Glomerular visceral epithelial cell (primary cell): ENCODE measurements at regions not wholly inside any gene's neighbourhood (a gene's known extent, or its start where the extent isn't known, plus 50 kb on each side); places are given as distances from the start of the nearest gene placed in this dataset.
A peak's percentile ranks its signal among the peaks of the same experiment; 100 is the strongest.
"Not testable (repeated sequence)": the region's sequence is repeated elsewhere in the genome, so short reads cannot be mapped to it uniquely, and the experiment has no call there.

ENCODE experiments used
- DNase-seq: peaks from one replicate; pipeline ENCODE4 v3.0.0-alpha.2; 2016; ENCODE audit errors: extremely low spot score

DNA sequence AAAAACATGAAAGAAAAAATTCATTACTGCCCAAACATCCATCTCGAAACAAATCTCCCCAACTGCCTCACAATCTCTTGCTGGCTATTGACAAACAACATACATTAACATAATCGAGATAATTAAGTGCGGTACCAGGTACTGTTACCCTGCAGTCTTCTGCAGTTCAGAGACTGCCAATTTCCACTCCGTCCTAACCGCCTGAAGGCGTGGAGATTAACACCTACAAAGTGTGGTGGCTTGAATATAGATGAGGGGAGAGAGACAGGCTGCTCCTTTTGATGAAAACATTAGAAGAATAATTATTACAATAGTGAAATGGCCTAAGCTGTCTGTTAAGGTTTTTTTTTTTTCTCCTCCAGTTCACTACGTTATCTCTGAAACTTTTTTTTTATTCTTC, 258.9 kb upstream of the SOX4 start:
- no peak for DNase-seq

DNA sequence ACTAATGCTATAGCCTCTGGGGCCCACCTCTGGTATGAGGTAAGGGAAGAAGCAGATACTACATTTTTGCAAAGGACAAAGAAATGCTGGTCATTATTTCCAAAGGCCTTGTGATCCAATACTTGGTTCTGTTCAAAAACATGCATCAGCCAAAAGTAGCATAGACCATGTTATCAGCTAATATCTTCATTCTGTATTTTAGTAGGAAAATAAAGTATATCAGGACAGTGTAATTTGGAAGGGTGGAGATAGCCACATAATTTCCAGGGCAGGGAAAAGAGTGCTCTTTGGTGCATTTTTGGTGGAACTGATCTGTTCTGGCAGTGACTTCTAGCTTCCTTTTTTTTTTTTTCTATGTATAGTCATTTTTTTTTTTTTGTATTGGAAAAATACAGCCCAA, 258.0 kb upstream of the SOX4 start:
- DNase-seq, result no peak

DNA sequence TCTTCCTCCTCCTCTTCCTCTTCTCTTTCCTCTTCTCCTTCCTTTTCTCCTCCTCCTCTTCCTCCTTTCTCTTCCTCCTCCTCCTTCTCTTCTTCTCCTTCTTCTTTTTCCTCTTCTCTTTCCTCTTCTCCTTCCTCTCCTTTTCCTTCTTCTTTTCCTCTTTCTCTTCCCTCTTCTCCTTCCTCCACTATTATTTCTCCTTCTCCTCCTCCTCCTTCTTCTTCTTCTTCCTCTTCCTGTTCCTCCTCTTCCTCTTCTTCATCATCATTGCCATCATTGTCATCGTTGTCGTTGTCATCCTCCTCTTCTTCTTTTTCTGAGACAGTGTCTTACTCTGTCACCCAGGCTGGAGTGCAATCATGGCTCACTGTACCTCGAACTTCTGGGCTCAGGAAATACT, 256.3 kb upstream of the SOX4 start:
- DNase-seq, result no peak

DNA sequence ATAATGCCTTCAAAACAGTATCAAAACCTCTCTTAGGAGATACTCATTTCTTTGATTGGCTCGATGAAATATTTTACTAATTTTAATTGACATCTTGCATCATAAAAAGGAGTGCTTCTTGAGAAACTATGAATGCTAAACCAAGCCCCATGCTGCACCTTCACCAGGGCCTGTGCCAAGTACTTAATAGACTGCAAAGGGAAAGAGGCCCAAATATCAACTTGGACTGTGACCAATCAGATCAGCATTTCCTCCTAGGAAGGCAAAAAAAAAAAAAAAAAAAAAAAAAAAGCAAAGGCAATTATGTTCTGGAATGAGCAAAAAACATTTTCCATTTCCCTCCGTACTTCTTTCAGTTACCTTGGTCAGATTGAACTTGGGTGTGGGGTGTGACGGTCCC, 253.0 kb upstream of the SOX4 start:
- no peak for DNase-seq

DNA sequence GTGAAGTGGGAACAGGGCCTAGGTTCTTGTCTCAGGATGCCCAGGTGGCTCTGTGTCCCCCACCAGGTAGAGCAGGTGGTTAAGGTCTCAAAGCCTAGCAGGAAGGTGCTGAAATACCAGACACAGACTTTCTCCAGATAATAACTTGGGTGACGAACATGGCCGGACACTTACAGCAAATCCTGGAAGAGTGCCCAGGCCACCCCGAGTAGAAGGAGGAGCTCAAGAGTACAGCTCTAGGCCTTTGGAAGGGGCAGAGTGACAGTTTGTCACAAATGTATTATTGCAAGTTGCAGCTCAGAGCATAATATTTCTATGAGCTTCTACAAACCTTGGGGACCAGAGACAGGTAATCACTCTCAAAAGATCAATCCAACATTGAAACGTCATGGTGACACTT, 251.6 kb upstream of the SOX4 start:
- DNase-seq, result no peak

DNA sequence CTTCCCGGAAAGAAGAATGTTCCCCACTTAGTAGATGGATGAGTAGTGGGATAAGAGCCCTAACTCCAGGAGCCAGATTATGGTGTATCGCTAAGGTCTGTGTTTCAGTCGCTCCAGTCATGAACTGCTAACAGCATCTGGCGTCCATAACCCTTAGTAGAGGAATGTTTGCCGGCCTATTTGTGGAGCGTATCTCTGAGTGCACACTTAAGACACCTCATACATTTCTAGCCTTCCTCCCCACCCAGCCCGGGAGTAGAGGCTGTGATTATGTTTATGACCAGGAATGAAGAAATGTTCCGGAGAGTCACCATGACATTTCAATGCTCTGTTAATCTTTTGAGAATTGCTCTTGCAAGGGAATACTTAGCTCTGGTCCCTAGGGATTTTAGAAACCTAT, 251.1 kb upstream of the SOX4 start:
- DNase-seq, result no peak

DNA sequence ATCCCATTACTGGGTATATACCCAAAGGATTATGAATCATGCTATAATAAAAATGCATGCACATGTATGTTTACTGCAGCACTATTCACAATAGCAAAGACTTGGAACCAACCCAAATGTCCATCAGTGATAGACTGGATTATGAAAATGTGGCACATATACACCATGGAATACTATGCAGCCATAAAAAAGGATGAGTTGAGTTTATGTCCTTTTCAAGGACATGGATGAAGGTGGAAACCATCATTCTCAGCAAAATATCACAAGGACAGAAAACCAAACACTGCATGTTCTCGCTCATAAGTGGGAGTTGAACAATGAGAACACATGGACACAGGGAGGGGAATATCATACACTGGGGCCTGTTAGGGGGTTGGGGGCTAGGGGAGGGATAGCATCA, 247.8 kb upstream of the SOX4 start:
- DNase-seq, result not testable (repeated sequence)

DNA sequence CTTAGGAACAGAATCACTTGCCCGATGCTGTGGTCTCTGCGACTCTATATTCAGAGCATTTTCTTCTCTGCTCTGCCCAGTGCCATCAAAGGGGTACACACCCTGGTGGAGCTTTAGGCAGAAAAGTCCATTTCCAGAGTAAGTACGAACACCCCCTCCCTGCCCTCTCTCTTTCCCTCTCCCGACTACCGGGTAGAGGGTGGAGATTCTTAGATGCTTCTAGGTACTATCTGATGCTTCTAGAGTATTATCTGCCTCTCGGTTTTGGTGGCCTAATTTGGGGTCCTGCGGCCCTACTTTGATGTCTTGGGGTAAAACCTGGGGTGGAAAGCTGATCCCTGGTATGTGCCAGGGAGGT, 245.4 kb upstream of the SOX4 start:
- DNase-seq, result no peak

DNA sequence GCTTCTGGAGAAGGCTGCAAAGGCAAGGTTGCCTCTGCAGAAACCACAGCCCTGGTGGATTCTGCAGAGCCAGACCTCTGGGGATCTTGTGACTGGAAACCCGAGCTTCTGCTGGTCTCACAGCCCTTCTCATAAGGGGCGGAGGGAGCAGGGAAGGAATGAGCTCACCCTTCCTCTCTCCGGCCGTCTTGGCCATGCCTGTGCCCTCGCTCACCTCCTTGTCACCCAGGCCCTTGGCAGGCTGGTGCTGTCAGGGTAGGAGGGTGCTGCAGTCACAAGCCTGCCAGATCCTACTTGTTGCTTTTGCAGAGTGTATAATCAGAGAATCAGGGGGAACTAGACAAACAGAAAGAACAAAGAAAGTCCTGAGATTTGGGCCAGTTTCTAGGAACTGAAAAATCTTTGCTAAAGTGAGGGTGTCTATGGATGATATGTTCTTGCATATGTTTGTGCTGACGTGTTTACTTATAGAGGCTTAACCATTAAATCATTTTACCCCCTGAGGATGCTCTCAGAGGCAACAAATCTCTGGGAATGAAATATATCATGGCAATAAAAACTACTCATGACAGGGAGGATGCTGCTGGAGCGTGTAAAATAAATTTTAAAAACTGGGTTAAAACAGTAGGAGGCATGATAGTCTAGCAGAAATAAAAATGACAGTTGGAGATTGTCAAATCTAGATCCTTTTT, 244.9 kb upstream of the SOX4 start:
- peak; percentile 87 for DNase-seq

DNA sequence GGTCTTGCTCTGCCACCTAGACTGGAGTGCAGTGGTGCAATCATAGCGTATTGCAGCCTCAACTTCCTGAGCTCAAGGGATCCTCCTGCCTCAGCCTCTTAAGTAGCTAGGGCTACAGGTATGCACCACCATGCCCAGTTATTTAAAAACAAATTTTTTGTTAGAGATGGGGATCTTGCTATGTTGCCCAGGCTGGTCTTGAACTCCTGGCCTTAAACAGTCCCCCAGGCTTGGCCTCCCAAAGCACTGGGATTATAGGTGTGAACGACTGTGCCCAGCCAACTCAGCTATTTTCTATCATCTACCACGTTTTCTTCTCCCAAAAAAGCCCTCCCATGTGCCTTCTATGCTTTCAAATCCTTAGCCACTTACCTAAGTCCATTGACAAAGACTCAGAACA, 243.7 kb upstream of the SOX4 start:
- no peak for DNase-seq

DNA sequence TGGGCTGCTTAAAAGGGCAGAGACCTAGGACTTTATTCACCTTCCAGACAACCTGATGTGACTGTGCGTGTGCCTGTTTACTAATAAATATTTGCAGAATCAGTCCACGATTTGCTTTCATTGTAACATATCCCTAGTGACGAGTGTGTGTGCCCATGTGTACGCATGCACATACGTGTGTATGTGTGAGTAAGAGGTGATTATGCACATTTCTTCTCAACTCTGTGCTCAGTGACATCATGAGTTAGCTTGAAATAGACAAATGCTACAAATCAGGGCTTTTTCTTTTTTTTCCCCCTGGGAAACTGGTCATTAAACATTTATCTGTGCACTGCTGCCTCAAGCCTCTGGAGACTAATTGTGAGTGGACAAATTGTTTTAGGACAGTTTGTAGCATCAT, 242.6 kb upstream of the SOX4 start:
- DNase-seq, result no peak

DNA sequence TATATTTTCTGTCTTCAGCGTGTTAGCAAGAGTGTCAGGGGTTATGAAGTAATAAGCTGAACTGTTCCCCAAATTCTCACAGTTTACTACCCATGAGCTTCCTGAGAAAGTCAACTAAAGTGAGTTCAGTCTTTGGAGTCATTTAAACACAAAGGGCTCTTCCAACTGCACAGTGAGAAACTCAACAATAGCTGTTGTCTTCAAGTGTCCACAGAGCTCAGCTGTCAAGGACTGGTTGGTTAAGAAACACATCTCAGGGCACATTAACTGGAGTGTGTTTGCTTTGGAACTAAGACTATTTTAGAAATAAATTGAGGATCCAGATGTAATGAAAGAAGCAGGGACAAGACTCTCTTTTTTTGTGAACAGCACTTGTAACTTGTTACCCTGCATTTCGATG, 241.4 kb upstream of the SOX4 start:
- no peak for DNase-seq

DNA sequence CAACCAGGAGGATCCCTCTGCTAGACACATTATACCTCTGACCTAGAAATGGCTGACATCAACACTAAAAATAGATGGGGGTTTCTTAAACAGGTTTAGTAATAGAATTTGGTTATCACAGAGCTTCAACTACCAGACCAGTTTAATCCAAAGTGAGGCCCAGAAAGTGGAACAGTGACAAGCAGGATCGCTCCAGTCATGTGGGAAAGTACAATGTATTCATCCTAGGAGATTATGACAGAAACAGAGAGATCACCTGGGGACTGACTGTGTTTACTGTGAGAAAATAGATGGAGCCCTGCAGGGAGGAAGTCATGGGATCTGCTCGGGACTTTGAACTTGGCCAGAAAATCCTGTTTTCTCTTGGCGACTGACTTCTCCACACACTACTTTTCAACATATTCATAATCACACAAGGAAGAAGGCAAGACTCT, 238.7 kb upstream of the SOX4 start:
- DNase-seq, result no peak

DNA sequence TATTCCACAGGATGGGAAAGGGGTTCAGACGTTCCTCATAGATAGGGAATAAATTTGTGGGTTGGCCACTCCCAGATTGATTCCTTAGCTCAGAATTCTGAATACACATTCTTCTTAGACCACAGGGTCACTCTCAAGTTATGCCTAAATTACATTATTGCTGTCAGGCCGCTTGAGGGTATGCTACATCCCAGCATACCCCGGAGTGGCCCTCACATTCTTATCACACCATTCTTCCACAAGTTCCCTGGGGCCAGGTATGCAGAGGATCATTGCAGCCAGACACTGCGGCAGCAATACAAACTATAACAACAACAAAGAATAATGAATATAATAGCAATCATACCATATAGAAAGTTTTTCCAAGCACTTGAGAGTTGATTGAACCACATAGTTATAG, 237.9 kb upstream of the SOX4 start:
- no peak for DNase-seq

DNA sequence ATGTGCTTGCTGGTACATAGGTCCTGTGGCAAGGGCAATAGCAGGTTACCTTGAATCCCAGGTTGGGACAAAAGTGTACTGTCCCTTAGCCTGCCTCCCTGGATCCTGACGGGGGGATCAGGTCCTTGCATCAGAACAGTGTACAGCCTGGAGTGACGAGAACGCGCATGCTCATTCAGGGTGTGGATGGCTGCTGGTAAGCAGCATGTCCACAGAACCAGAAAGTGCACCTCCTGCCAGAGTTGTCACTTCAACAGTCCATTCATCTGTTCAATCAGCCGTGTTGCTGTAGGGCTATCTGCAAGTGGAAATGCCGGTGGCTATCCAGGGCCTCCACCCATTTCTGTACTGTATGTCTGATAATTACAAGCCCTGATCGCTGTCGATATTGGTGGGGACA, 236.3 kb upstream of the SOX4 start:
- no peak for DNase-seq

DNA sequence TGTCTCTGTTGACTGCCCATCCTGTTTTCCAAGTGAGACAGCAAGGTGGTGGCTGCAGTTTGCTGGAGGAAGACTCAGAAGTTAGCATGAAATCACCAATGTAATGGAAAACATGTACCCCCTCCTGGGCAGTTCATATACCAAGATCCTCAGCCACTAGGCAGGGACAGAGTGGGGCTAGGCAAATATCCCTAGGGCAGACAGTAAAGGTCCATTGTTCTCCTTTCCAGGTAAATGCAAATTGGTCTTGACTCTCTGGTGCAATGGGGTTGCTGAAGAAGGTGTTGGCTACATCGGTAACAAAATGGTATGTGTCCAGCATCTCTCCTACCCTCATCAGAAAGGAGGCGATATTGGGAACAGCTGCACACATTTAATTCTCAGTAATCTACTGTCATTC, 233.6 kb upstream of the SOX4 start:
- no peak for DNase-seq

DNA sequence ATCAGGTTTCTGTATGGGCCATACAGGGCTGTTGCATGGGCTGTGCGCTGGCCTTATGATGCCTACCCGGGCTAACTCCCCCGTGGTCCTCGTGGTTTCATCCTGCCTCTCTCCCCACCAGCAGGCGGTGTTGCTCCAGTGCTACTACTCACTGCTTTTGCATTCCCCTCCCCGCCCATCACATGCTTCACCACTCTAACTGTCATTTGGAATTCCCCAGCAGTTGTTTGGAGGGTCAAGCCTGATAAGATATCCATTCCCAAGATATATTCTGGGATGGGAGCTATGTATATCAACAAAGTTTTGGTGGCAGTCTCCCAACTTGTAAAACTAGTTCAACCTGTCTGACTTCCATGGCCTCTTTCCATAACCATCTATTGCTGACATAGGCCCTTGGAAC, 233.2 kb upstream of the SOX4 start:
- peak; percentile 7 for DNase-seq

DNA sequence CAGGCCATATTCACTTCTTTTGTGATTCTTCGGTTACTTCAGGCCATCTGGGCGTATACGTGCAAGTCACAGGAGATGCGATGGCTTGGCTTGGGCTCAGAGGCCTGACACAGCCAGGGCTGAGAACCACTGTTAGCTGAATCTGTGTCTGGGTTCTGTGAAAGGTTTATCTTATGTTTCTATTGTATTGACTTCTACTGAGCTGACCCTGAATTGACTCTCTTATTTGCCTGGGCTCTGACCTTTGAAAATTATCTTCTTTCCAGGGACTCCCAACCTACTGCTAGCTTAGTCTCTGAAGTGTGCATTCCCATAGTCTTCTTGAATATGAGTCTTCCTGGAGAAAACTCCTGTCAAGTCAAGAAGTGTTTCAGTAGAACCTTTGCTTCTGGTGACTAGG, 226.4 kb upstream of the SOX4 start:
- DNase-seq, result no peak

DNA sequence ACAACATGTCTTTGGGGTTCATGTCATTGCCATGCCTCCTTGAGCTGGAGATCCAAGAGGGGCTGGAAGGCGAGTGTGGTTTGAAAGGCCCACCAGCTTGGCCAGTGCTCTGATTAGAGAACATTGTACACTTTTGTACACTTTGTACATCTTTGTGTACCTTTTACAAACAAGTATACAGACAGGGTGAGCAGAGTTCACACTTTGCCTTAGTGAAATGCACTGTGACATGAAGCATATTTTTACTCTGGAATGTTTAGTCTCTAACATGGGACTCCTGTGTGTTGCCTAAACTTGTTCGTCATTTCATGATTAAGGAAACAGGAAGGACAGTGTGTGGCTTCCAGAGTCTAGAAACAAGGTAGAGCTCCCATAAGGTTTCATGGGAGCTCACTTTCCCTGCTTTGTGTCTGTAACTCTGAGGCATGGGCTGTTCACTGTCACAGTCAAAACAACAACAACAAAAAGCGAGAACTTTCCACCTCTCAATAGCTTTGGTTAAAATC, 225.8 kb upstream of the SOX4 start:
- DNase-seq, result no peak

DNA sequence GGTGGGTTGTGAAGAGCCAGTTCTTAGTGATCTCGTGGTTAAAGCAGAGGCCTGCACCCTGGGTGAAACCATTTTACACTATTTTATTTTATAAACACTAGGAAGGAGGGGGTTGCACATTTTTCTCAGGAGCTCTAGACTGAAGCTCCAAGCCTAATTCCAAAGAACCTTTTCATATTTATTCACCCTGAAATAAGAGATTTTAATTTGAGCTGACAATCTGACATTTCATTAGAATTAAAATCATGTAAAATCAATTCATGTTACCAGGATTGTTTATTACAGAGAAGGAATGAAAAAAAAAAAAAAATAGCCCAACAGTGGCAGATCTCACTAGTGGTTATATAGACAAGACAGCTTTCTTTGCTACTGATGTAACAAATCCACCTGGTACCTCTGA, 222.5 kb upstream of the SOX4 start:
- DNase-seq, result no peak

DNA sequence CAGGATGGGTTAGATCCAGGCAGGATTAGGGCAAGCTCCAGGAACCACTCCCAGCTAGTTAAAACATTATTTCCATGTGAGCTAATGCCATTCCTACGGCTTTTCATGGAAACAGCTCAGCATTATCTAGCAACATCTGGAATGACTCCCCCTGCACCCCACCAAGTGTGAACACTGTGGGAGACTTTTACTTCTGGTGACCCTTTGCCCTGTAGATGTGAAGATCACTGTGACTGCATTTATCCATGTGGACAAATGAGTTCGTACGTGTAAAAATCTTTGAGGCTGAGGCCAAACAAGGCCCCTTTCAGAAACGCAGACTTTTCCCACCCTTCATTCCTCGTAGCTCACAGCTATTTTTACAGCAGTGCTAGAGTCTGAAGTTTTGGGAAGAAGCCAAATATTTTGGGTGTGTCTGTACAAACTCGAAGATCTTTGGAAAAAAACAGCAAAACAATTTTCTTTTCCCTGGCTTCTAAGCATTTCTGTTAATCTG, 221.8 kb upstream of the SOX4 start:
- DNase-seq, result no peak

DNA sequence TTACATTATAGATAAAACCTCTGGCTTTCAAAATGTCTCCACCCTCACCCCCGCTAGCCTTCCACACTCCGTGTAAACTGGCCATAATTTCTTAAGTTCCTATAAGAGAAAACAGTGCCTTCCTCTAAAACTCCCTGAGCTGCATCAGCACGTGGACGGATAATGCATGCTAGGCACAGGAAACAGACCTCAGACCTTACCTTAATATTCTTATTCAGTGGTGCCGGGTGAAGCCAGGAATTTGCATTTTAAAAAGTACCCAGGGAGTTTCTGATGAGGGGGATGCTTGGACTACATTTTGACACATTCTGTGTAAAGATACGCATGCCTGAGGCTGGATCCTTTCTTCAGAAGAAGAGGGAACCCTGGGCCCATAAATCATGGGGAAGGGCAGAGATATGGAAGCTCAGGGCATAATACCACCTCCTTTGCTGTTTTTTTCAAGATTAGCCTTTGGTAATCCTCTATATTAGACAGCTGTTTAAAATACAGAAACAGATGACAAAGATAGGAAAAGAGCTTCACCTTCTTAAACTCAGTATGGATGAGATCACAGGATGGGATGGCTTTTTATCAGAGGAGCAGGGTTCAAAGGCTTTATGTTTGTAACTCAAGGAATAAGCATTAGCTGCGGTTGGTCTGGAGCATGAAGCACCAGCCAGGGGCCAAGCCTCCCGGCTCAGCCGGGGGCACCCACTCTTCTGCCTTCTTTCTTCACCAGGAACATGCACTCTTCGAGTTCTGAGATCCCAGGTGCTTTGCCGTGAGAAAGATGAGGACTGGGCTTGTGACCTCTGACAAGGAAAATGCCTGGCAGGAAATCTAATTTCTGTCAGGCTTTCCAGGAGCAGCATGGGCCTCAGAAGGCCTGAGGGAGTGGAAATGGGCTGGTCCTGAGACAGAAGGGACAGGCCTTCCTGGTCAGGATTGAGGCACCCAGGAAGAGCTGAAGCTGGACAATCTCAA, 218.1 kb upstream of the SOX4 start:
- DNase-seq, result no peak

DNA sequence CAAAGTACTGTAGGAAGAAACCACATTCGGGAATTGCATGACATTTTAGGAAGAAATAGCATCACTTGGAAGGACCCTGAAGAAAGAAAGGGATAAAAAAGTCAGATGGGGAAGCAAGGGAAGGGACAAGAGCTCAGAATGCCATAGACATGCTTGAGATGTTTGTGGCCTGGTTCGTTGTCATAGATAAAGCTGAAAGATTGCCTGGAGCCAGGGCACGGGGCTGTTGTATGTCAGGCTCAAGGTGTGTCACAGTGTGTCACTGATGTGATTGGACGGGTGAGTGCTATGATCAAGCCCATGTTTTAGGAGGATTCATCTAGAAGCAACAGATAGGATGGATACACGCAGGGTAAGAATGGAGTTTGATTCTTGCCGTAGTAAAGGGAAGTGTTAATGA, 216.2 kb upstream of the SOX4 start:
- DNase-seq, result no peak
